Testis (tissue), 2 donors: ENCODE measurements at regions not wholly inside any gene's neighbourhood (a gene's known extent, or its start where the extent isn't known, plus 50 kb on each side); places are given as distances from the start of the nearest gene placed in this dataset.

ENCODE experiments used
- CTCF ChIP-seq, 3 experiments: fragments of 450-650 bp in 2 of 3; fragments of 200-600 bp in 1 of 3; sonication (generic) in 1 of 3; IDR thresholded peaks; one replicate each; pipeline ENCODE4 v1.5.1; 2016 to 2019; ENCODE audit warnings: antibody characterized with exemption in 3 of 3, mild to moderate bottlenecking in 2 of 3, moderate library complexity in 1 of 3
- POLR2A ChIP-seq: fragments of 450-650 bp; IDR thresholded peaks from one replicate; pipeline ENCODE4 v1.6.1; 2017; ENCODE audit warnings: antibody characterized with exemption, mild to moderate bottlenecking, moderate library complexity

DNA sequence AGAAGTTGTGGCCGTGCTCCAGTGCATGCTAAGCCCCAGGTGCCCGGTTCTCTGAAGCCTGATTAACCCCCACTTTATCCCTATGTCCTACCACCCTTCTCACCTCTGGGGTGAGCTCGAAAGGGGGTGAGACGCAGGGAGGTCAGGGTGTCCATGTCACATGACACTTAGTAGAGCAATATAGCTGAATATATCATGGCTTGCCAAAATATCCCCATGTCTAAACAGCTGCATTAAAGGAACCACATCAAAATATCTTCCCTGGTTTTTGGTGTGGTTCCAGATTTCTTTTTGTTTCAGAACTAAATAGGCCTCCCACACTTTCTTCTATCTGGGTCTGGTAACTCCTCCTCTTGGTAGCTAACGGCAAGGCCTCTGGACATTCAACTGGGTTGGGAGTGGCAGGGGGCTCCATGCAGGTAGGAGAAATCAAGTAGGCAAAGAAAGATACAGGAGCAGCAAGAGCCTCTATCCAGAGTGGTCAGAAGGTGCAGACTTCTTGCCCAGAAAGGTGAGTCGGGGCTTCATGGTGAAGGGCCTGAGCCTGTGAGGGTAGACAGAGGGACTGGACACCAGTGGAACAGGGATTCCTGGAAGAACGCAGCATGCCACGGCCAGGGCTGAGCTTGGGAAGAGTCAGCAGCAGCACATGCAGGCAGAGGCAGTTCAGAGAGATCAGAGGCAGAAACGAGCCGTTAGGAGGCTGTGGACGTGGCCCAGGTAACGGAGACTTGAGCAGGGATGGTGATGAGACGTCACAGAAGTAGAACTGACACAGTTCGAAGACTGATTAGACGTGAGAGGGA is 202.8 kb upstream of the DIO3 start:
- TF ChIP-seq CTCF (IDR thresholded peaks at IDR 0.05), result no peak
- no peak for TF ChIP-seq POLR2A
